DND-41 (cell line): ENCODE measurements at regions not wholly inside any gene's neighbourhood (a gene's known extent, or its start where the extent isn't known, plus 50 kb on each side); places are given as distances from the start of the nearest gene placed in this dataset.

Source experiments
- CTCF ChIP-seq: IDR thresholded peaks from 2 replicates; pipeline ENCODE4 v1.5.1; 2012; ENCODE audit warnings: borderline replicate concordance, low read length, moderate library complexity, mild to moderate bottlenecking; ENCODE audit not compliant: poor library complexity, severe bottlenecking; ENCODE audit errors: extremely low read depth
- EZH2 ChIP-seq: IDR thresholded peaks from 3 replicates; pipeline ENCODE4 v1.6.1; 2012; ENCODE audit warnings: borderline replicate concordance, low read depth, mild to moderate bottlenecking, moderate library complexity, low read length, inconsistent platforms; ENCODE audit not compliant: severe bottlenecking

DNA sequence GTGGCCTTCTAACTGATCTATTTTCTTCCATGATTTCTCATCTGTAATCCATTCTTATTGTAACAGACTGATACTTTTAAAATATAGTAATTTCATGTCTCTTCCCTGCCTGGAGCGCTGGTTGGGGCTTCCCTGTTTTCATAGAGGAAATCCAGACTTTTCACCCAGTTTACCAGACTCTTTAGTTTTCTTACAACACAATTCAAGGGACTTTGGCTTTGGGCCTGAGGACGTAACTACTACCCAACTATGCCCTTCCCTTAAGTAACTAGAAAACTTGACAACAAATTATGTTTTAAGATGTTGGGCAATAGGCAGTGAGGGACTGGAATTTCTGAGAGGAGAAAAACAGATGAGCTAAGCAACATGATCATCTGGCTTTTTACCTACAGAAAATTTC is 289.6 kb downstream of the FGF10 start:
- TF ChIP-seq CTCF (no peak), EZH2 (no peak)
